ENCODE measurements at regions not wholly inside any gene's neighbourhood (a gene's known extent, or its start where the extent isn't known, plus 50 kb on each side); places are given as distances from the start of the nearest gene placed in this dataset.

- Histone ChIP-seq H3K9me3 (no peaks in the 10 kb centered on the region), H3K27ac (no peak overlapping the region), H3K4me3 (no peak overlapping the region), H3K4me1 (no peaks in the 10 kb centered on the region), H3K36me3 (no peaks in the 10 kb centered on the region), H3K27me3 (no peaks in the 10 kb centered on the region)
- intact Hi-C loops (cut with DNase I): no loop called here
- 76 to 79% methylated on average over 4 of the region's 4 CpGs for WGBS, 2 donors
- TF ChIP-seq POLR2A (IDR thresholded peaks at IDR 0.05) (no peak), EP300 (IDR thresholded peaks at IDR 0.05) (no peak), POLR2AphosphoS5 (IDR thresholded peaks at IDR 0.05) (no peak), CTCF (IDR thresholded peaks at IDR 0.05) (no peak)
- DNase-seq: no peak
Observed at GRCh38 chr1:95582746-95583145, 348.7 kb downstream of the RWDD3 start.

- Histone ChIP-seq H3K9me3 (no peaks in the 10 kb centered on the region), H3K36me3 (no peaks in the 10 kb centered on the region), H3K4me1 (no peaks in the 10 kb centered on the region), H3K4me3 (no peak overlapping the region), H3K27ac (no peak overlapping the region), H3K27me3 (no peaks in the 10 kb centered on the region)
- no peak for DNase-seq
- 41 to 66% methylated on average over 4 of the region's 4 CpGs for WGBS, 2 donors
- TF ChIP-seq POLR2A (IDR thresholded peaks at IDR 0.05) (no peak), EP300 (IDR thresholded peaks at IDR 0.05) (no peak), CTCF (IDR thresholded peaks at IDR 0.05) (no peak), POLR2AphosphoS5 (IDR thresholded peaks at IDR 0.05) (no peak)
- intact Hi-C loops (cut with DNase I): no loop called here
Observed at GRCh38 chr1:95583661-95584210, 349.7 kb downstream of the RWDD3 start.

GRCh38 chr1:95584315-95584714 lies 350.3 kb downstream of the RWDD3 start:
- DNase-seq: no peak
- no peaks in the 10 kb centered on the region for H3K4me1 ChIP-seq
- no peak overlapping the region for H3K4me3 ChIP-seq
- 88 to 91% methylated on average over 4 of the region's 4 CpGs for WGBS, 2 donors
- TF ChIP-seq EP300 (IDR thresholded peaks at IDR 0.05): no peak
- no peak for TF ChIP-seq POLR2AphosphoS5 (IDR thresholded peaks at IDR 0.05)
- no peak for TF ChIP-seq POLR2A (IDR thresholded peaks at IDR 0.05)
- TF ChIP-seq CTCF (IDR thresholded peaks at IDR 0.05): no peak
- H3K27me3 ChIP-seq: no peaks in the 10 kb centered on the region
- H3K27ac ChIP-seq: no peak overlapping the region
- no peaks in the 10 kb centered on the region for H3K9me3 ChIP-seq
- no peaks in the 10 kb centered on the region for H3K36me3 ChIP-seq
- intact Hi-C loops (cut with DNase I): no loop called here

GRCh38 chr1:95604771-95605170 lies 370.8 kb downstream of the RWDD3 start:
- intact Hi-C loops (cut with DNase I): no loop called here
- no peak for TF ChIP-seq EP300 (IDR thresholded peaks at IDR 0.05)
- no peak for TF ChIP-seq POLR2A (IDR thresholded peaks at IDR 0.05)
- TF ChIP-seq POLR2AphosphoS5 (IDR thresholded peaks at IDR 0.05): no peak
- TF ChIP-seq CTCF (IDR thresholded peaks at IDR 0.05): no peak
- WGBS, 2 donors: 12 to 24% methylated on average over 3 of the region's 3 CpGs
- no peaks in the 10 kb centered on the region for H3K27me3 ChIP-seq
- no peaks in the 10 kb centered on the region for H3K36me3 ChIP-seq
- H3K4me1 ChIP-seq: no peaks in the 10 kb centered on the region
- H3K27ac ChIP-seq: no peak overlapping the region
- no peaks in the 10 kb centered on the region for H3K9me3 ChIP-seq
- H3K4me3 ChIP-seq: no peak overlapping the region
- DNase-seq: no peak

- 87 to 94% methylated on average over 5 of the region's 5 CpGs for WGBS, 2 donors
- intact Hi-C loops (cut with DNase I): no loop called here
- H3K9me3 ChIP-seq: no peaks in the 10 kb centered on the region
Observed at GRCh38 chr1:95614197-95614596, 380.2 kb downstream of the RWDD3 start.

More at GRCh38 chr1:95614197-95614596, 380.2 kb downstream of the RWDD3 start:
- Histone ChIP-seq H3K4me1 (no peaks in the 10 kb centered on the region), H3K36me3 (no peaks in the 10 kb centered on the region), H3K27ac (no peak overlapping the region), H3K4me3 (no peak overlapping the region), H3K27me3 (no peaks in the 10 kb centered on the region)
- TF ChIP-seq POLR2A (IDR thresholded peaks at IDR 0.05): no peak
- TF ChIP-seq POLR2AphosphoS5 (IDR thresholded peaks at IDR 0.05): no peak
- no peak for TF ChIP-seq EP300 (IDR thresholded peaks at IDR 0.05)
- no peak for TF ChIP-seq CTCF (IDR thresholded peaks at IDR 0.05)
- DNase-seq: no peak

Measured in sigmoid colon (tissue), 6 donors.